ENCODE measurements at regions not wholly inside any gene's neighbourhood (a gene's known extent, or its start where the extent isn't known, plus 50 kb on each side); places are given as distances from the start of the nearest gene placed in this dataset.
"Not testable (repeated sequence)": the region's sequence is repeated elsewhere in the genome, so short reads cannot be mapped to it uniquely, and the experiment has no call there.

DNA sequence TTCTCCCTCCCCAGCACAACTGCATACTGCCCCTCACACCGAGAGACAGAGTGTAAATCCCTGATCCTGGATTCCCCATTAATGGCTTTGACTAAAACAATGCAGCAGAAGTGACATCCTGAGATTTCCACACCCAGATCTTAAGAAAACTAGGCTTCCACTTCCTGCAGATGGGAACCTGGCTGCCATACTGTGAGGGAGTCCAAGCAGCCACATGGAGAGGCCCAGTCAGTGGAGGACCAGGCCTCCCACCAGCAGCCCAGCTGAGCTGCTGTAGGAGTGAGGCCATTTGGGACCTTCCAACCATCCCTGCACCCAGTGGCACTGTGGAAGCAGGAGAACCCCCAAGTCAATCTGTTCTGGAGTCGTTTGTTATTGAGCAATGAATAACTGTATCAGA is 120.6 kb downstream of the CRYAA start:
- no peak for TF ChIP-seq CTCF (IDR thresholded peaks at IDR 0.05; ENCODE audit: extremely low read depth, missing control alignments)
- DNase-seq (ENCODE audit: low spot score), result no peak

DNA sequence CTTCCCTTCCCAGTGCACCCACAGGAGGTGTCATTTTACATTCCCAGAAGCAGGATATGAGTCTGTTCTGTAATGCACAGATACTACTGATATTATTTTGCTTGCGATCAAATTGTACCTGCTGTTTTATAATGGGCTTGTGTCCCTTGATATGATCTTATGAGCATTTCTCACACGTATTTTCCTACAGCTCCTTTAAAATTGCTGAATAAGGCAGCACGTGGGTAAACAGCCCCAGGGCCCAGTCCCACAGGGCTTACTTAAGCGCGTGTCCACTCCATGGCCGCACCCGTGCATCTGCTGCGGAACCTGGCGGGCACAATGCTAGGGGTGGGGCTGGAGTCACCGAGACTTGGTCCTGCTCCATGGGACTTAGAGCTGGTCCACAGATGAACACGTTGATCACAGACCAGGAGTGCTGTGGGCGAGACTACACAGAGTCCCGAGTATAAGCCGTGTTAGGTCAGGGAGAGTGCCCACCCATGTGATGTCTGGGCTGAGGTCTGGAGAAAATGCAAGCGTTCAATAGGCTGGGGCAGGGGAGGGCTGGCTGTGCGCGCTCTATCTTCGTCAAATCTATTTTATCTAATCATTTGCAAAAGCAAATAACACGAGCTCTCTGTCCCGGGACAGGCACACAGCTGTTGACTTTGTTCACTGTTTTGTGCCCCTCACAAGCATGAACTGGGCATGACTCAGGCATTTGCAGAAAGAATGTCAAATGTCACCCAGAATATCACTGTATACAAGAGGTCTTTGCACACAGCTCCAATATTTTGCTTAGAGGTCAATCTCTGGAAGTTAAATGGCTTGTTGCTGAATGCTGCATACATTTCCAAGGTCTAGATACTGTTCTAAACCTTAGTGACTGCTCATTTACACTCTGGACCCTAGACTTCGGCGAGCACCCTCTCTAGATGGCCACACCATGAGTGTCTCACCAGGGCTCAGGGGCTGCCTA is 119.3 kb downstream of the CRYAA start:
- no peak for TF ChIP-seq CTCF (IDR thresholded peaks at IDR 0.05; ENCODE audit: extremely low read depth, missing control alignments)
- no peak for DNase-seq (ENCODE audit: low spot score)

- no peak for TF ChIP-seq CTCF (IDR thresholded peaks at IDR 0.05; ENCODE audit: extremely low read depth, missing control alignments)
- no peak for DNase-seq (ENCODE audit: low spot score)
Observed at GRCh38 chr21:43287111-43287760, 118.4 kb downstream of the CRYAA start.

DNA sequence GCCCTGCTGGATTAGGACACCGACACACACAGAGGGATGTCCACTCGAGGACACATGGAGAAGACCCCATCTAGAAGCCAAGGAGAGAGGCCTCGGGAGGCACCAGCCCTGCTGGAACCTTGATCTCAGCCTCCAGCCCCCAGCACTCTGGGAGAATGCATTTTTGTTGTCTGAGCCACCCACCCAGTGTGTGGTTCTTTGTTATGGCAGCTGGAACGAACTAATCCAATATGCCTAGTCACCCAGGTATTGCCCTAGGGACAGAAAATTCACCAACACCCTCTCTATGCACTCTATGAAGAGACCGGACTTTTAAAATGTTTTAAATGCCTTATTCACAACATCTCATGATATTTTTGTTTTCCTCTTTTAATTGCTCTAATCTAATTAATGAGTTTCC is 117.4 kb downstream of the CRYAA start:
- DNase-seq (ENCODE audit: low spot score), result no peak
- TF ChIP-seq CTCF (IDR thresholded peaks at IDR 0.05; ENCODE audit: extremely low read depth, missing control alignments), result no peak

DNA sequence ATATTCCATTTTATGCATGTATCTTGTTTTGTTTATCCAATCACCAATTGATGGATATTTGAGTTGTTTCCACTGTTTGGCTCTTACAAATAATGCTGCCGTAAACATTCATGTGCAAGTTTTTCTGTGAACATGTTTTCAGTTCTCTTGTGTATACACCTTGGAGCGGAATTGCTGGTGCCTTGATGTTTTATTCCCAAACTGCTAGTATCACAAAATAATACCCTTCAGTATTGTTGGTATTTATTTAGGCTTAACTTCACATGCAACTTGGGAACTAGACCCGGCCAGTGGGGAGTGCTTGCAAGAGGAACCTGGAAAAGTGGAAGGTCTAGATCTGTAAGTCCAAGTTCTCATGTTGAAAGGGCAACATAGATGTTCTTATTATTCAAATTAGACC is 115.9 kb downstream of the CRYAA start:
- TF ChIP-seq CTCF (IDR thresholded peaks at IDR 0.05; ENCODE audit: extremely low read depth, missing control alignments), result no peak
- no peak for DNase-seq (ENCODE audit: low spot score)

GRCh38 chr21:43284238-43284637 is 115.4 kb downstream of the CRYAA start:
- DNase-seq (ENCODE audit: low spot score), result no peak

GRCh38 chr21:43283925-43284221 is 115.1 kb downstream of the CRYAA start:
- DNase-seq (ENCODE audit: low spot score), result not testable (repeated sequence)

More at GRCh38 chr21:43284238-43284637, 115.4 kb downstream of the CRYAA start:
- no peak for TF ChIP-seq CTCF (IDR thresholded peaks at IDR 0.05; ENCODE audit: extremely low read depth, missing control alignments)
